ENCODE measurements at regions not wholly inside any gene's neighbourhood (a gene's known extent, or its start where the extent isn't known, plus 50 kb on each side); places are given as distances from the start of the nearest gene placed in this dataset.

DNA sequence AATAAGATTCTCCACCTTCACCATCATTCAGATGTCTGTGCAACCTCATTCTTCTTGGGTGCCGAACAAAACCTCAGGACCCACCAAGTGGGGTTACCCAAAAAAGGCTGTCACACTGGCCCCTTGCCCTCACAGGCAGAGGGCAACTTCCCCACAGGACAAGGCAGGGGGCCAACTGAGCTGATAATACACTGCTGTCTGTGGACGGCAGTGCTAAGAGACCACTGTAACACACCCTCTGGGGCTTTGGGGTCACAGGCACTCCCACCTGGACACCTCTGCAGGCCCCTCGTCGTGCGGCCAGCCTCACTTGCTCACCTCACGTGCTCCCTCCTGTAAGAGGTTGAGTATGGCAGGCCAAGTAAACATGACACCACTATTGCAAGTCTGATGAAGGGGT lies 515.8 kb upstream of the COX7C start:
- no peak for TF ChIP-seq POLR2A (IDR thresholded peaks at IDR 0.05)
- TF ChIP-seq, protein P1, sequence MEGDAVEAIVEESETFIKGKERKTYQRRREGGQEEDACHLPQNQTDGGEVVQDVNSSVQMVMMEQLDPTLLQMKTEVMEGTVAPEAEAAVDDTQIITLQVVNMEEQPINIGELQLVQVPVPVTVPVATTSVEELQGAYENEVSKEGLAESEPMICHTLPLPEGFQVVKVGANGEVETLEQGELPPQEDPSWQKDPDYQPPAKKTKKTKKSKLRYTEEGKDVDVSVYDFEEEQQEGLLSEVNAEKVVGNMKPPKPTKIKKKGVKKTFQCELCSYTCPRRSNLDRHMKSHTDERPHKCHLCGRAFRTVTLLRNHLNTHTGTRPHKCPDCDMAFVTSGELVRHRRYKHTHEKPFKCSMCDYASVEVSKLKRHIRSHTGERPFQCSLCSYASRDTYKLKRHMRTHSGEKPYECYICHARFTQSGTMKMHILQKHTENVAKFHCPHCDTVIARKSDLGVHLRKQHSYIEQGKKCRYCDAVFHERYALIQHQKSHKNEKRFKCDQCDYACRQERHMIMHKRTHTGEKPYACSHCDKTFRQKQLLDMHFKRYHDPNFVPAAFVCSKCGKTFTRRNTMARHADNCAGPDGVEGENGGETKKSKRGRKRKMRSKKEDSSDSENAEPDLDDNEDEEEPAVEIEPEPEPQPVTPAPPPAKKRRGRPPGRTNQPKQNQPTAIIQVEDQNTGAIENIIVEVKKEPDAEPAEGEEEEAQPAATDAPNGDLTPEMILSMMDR (IDR thresholded peaks at IDR 0.05) = no peak
- TF ChIP-seq POLR2AphosphoS5 (IDR thresholded peaks at IDR 0.05) = no peak

Data from upper lobe of left lung (tissue), 4 donors.